Choroid plexus epithelial cell (primary cell): ENCODE measurements at regions not wholly inside any gene's neighbourhood (a gene's known extent, or its start where the extent isn't known, plus 50 kb on each side); places are given as distances from the start of the nearest gene placed in this dataset.

Experiments
- DNase-seq: peaks from one replicate; pipeline ENCODE4 v3.0.0-alpha.2; 2010; ENCODE audit warnings: low read depth
- H3K4me3 ChIP-seq: 2 replicates; pipeline ENCODE4 v1.5.1; 2011; ENCODE audit warnings: low read depth, mild to moderate bottlenecking, control low read depth, low read length, moderate library complexity
- TF ChIP-seq, protein P1 (sequence below): conservative IDR thresholded peaks from 2 replicates; pipeline ENCODE4 v1.5.1; 2011; ENCODE audit warnings: low read depth, mild to moderate bottlenecking, control low read depth, inconsistent platforms, low read length, moderate library complexity

DNA sequence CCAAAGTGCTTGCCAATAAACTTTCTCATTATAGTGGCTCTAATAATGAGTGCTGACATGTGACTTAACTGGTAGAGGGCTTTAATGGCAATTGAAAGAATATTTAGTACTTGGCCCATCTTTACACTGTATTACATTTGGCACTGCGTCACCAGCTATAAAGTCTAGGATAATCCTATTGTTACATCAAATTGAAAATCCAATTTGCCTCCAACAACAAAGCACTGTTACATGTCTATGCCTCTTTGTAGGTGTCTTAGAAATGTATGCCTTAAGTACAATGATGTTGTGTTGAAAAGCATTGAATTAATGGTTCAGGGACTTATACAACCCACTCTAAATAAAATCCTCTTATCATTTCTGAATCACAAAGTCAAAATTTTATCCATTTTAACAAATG lies 420.4 kb upstream of the JAG1 start:
- no peak overlapping the region for H3K4me3 ChIP-seq
- TF ChIP-seq, protein P1, sequence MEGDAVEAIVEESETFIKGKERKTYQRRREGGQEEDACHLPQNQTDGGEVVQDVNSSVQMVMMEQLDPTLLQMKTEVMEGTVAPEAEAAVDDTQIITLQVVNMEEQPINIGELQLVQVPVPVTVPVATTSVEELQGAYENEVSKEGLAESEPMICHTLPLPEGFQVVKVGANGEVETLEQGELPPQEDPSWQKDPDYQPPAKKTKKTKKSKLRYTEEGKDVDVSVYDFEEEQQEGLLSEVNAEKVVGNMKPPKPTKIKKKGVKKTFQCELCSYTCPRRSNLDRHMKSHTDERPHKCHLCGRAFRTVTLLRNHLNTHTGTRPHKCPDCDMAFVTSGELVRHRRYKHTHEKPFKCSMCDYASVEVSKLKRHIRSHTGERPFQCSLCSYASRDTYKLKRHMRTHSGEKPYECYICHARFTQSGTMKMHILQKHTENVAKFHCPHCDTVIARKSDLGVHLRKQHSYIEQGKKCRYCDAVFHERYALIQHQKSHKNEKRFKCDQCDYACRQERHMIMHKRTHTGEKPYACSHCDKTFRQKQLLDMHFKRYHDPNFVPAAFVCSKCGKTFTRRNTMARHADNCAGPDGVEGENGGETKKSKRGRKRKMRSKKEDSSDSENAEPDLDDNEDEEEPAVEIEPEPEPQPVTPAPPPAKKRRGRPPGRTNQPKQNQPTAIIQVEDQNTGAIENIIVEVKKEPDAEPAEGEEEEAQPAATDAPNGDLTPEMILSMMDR, result no peak
- no peak for DNase-seq

DNA sequence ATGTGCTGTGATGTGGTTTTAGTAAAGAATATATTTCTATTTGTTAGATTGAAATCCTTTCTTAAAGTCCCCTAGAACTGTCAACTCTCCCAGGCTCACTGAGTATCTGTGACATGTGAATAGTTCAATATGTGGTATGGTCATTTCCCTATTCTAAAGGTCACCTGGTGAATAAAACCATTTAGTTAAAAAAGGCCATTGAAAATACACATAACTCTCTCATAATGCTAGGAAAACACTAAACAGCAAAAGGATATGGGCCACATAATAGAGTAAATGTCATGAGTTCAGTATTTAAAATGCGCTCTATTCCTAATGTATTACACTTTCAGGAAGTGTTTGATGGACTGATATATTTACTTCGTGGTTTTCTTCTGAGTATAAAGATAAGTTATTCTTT lies 420.9 kb upstream of the JAG1 start:
- no peak overlapping the region for H3K4me3 ChIP-seq
- no peak for DNase-seq
- TF ChIP-seq, protein P1, result no peak

DNA sequence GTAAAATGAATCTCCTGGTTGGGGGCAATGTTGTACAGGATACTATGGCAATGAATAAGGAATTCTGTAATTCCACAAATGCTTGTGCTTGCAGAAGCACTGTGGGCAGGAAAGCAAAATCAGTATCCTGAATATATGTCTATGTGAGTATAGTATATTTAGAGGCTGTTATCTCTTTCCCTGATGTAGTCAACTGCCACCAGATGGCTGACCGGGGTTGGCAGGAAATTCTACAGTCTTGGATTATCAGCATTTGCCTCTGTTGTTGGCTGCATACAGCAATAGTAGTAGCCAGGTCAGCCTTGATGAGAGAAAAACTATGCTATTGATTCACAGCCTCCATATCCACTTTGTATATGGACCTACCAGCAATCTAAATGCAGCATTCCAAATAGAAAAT lies 425.1 kb upstream of the JAG1 start:
- TF ChIP-seq, protein P1, result peak; percentile 43
- no peak for DNase-seq
- H3K4me3 ChIP-seq, result no peak overlapping the region

DNA sequence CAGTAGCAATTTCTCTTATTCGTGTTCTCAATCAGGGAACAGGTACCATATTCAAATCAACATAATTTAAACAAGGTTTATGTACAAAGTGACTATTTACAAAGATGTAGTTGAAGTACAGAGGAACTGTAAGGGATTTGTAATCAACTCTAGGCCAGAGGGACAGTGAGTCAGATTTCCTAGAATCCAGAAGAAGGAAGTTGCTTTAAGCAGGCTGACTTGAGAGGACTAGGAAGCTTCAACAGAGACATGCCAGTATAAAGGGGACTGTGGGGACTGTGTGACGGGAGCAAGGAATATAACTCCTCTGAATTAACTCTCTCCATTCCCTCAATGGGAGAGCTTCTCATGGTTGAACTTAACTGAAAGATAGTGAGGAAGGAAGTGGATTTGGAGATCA lies 427.4 kb upstream of the JAG1 start:
- peak; percentile 43 for DNase-seq
- H3K4me3 ChIP-seq, result no peak overlapping the region
- TF ChIP-seq, protein P1, result no peak

DNA sequence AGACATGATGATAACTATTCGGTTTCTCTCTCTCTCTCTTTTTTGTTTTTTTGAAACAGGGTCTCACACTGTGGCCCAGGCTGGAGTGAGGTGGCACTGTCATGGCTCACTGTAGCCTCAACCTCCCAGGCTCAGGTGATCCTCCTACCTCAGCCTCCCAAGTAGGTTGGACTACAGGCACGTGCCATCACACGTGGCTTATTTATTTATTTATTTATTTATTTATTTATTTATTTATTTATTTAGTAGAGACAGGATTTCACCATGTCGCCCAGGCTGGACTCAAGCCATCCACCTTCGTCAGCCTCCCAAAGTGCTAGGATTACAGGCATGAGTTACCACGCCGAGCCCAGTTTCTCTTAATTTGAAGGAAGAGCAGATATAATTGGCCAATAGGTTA lies 427.9 kb upstream of the JAG1 start:
- DNase-seq, result no peak
- no peak overlapping the region for H3K4me3 ChIP-seq
- TF ChIP-seq, protein P1, result no peak

DNA sequence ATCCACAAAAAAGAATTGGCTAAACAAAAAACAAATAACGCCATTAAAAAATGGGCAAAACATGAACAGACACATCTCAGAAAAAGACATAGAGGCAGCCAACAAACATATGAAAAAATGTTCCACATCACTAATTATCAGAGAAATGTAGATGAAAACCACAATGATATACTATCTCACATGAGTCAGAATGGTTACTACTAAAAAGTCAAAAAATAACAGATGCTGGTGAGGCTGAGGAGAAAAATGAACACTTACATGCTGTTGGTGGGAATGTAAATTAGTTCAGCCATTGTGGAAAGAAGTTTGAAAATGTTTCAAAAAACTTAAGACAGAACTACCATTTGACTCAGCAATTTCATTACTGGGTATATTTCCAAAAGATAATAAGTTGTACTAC lies 430.1 kb upstream of the JAG1 start:
- no peak overlapping the region for H3K4me3 ChIP-seq
- peak; percentile 46 for DNase-seq
- TF ChIP-seq, protein P1, result no peak

DNA sequence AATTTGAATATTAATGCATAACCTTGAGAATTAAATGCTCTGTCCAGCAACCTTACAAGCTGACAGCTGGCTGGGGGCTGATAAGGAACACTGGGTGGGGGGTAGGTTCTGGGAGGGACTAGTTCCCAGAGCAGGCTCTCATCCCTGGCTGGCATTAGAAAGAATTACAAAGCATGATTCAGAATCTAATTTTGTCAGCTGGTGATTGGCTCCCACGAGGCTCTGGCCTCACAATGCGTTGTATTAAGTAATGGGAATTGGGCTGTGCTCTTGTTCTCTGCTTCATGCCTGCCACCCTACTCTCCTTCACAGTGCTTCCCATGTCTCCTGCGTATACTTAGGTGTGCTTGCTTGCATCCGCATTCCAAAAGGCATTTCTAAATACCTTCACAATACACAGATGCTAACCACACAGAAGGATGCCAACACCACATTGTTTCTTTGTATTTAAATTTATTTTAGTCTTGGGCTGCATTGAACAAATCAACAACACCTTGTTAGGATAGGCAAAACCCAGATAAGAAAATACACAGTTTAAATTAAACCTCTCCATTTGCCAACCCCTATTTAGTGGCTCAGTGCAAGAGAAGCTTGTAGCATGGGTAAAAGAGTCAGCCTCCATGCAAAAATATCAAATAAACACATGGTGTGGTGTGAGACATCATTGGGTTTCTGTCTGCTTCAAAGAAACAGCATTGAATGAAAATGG lies 434.5 kb upstream of the JAG1 start:
- TF ChIP-seq, protein P1, result no peak
- no peak overlapping the region for H3K4me3 ChIP-seq
- no peak for DNase-seq
